Hematopoietic multipotent progenitor cell treated with erythropoietin and hydrocortisone succinate and interleukin-3 and kit ligand, for 8 days (in vitro differentiated cells): ENCODE measurements at regions not wholly inside any gene's neighbourhood (a gene's known extent, or its start where the extent isn't known, plus 50 kb on each side); places are given as distances from the start of the nearest gene placed in this dataset.
A peak's percentile ranks its signal among the peaks of the same experiment; 100 is the strongest.
"Not testable (repeated sequence)": the region's sequence is repeated elsewhere in the genome, so short reads cannot be mapped to it uniquely, and the experiment has no call there.

Experiments used
- DNase-seq: peaks from one replicate; pipeline ENCODE4 v3.0.0-alpha.2; 2015

- not testable (repeated sequence) for DNase-seq
Observed at GRCh38 chr7:16085780-16086179, 335.6 kb downstream of the CRPPA start.

- DNase-seq: no peak
Observed at GRCh38 chr7:16084875-16085274, 336.5 kb downstream of the CRPPA start.

- no peak for DNase-seq
Observed at GRCh38 chr7:16084370-16084769, 337.0 kb downstream of the CRPPA start.

GRCh38 chr7:16083931-16084330, 337.4 kb downstream of the CRPPA start:
- DNase-seq: no peak

GRCh38 chr7:16080131-16080530, 341.2 kb downstream of the CRPPA start:
- DNase-seq: no peak

- DNase-seq: peak; percentile 5
Observed at GRCh38 chr7:16079723-16080122, 341.6 kb downstream of the CRPPA start.

- DNase-seq: peak; percentile 71
Observed at GRCh38 chr7:16078076-16078952, 343.0 kb downstream of the CRPPA start.

GRCh38 chr7:16071246-16071857, 350.0 kb downstream of the CRPPA start:
- DNase-seq: peak; percentile 66

- no peak for DNase-seq
Observed at GRCh38 chr7:16070806-16071205, 350.5 kb downstream of the CRPPA start.

GRCh38 chr7:16069998-16070397, 351.3 kb downstream of the CRPPA start:
- no peak for DNase-seq

GRCh38 chr7:16068183-16068582, 353.2 kb downstream of the CRPPA start:
- no peak for DNase-seq

- no peak for DNase-seq
Observed at GRCh38 chr7:16067711-16068110, 353.6 kb downstream of the CRPPA start.

GRCh38 chr7:16066805-16067459, 354.4 kb downstream of the CRPPA start:
- no peak for DNase-seq

- no peak for DNase-seq
Observed at GRCh38 chr7:16065939-16066338, 355.4 kb downstream of the CRPPA start.

GRCh38 chr7:16063716-16064675, 357.3 kb downstream of the CRPPA start:
- DNase-seq: no peak

GRCh38 chr7:16063221-16063620, 358.1 kb downstream of the CRPPA start:
- no peak for DNase-seq

- no peak for DNase-seq
Observed at GRCh38 chr7:16062269-16062668, 359.1 kb downstream of the CRPPA start.

- no peak for DNase-seq
Observed at GRCh38 chr7:16061630-16062029, 359.7 kb downstream of the CRPPA start.

GRCh38 chr7:16061011-16061410, 360.3 kb downstream of the CRPPA start:
- no peak for DNase-seq

GRCh38 chr7:16060502-16060901, 360.8 kb downstream of the CRPPA start:
- no peak for DNase-seq

GRCh38 chr7:16055263-16055976, 365.9 kb downstream of the CRPPA start:
- DNase-seq: no peak
